Sciatic nerve (tissue), 2 donors: ENCODE measurements at regions not wholly inside any gene's neighbourhood (a gene's known extent, or its start where the extent isn't known, plus 50 kb on each side); places are given as distances from the start of the nearest gene placed in this dataset.
"Not testable (repeated sequence)": the region's sequence is repeated elsewhere in the genome, so short reads cannot be mapped to it uniquely, and the experiment has no call there.

ENCODE experiments used
- ATAC-seq: fragments of 200-7000 bp; cut with Tn5 transposase; one replicate; pipeline ENCODE4 v1.9.1; 2020; ENCODE audit warnings: mild to moderate bottlenecking, moderate library complexity
- DNase-seq: peaks from one replicate; pipeline ENCODE4 v3.0.0-alpha.2; 2020; ENCODE audit warnings: low spot score
- intact Hi-C: fragments of 100-400 bp; cut with DNase I; formaldehyde crosslinking; loops from one replicate; pipeline ENCODE4 v1.14.2; 2022
- donor health status: DM: no; HTN: no; CAD: no.
- donor health status: DM: no; HTN: no; CAD: no.

GRCh38 chr3:5567113-5567512, 379.6 kb downstream of the EDEM1 start:
- no peak for DNase-seq
- intact Hi-C loops: no loop called here
- ATAC-seq: no peak

- DNase-seq: no peak
- ATAC-seq: no peak
- intact Hi-C loops: no loop called here
Measured at GRCh38 chr3:5568451-5568850, 380.9 kb downstream of the EDEM1 start.

GRCh38 chr3:5569152-5569551, 381.6 kb downstream of the EDEM1 start:
- no peak for ATAC-seq
- no peak for DNase-seq
- intact Hi-C loops: no loop called here

- intact Hi-C loops: no loop called here
- DNase-seq: no peak
- no peak for ATAC-seq
Measured at GRCh38 chr3:5572168-5572567, 384.7 kb downstream of the EDEM1 start.

DNA sequence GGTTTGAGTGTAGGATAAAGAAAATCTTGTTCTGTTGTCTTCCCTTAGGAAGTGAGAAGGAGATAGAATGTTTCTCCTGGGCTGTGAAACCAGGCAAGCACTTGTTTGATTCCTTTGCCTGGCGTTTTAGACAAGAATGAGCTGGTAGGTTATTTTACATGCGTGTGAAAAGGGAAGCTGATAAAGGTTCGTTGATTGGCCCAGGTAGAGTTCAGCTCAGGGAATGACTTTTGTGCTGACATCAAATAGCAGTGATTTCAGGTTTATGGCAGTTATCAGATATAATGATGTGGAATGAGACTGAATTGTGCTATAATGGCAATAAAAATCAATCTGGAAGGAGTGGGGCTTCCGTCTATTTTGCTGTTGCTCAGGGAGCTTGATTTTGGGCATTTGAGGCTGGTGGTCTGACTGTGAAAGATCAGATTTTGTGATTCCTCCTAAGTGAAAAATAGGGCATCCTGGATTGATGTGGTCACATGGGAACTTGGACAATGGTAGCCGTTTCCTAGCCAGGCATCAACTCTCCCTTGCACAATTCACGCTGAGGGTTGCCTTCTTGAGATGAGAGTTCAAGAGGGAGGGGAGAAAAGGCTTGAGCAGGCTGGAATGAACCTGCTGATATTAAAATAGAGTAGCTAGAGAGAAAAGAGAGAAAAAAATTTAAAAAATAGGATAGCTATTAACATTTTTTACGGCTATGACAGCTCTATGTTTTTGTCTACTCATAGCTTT, 388.9 kb downstream of the EDEM1 start:
- intact Hi-C loops: no loop called here
- DNase-seq (no peak), ATAC-seq (peak; percentile 57)

DNA sequence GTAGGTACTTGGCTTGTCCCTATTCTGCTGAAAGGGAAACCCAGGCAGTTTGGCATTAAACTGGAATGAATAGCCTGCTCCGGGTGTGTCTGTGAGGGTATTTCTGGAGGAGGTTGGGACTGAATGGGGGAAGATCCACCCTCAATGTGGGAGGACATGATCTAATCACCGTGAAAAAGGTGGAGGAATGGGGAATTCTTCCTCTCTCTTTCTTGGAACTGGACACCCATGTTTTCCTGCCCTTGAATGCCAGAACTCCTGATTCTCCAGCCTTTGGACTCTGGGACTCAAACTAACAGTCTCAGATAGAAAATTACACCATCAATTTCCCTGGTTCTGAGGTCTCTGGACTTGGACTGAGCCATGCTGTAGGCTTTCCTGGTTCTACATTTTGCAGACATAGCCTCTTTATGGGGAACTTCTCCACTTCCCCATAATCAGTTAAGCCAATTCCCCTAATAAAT, 391.7 kb downstream of the EDEM1 start:
- intact Hi-C loops: no loop called here
- DNase-seq (no peak), ATAC-seq (no peak)

DNA sequence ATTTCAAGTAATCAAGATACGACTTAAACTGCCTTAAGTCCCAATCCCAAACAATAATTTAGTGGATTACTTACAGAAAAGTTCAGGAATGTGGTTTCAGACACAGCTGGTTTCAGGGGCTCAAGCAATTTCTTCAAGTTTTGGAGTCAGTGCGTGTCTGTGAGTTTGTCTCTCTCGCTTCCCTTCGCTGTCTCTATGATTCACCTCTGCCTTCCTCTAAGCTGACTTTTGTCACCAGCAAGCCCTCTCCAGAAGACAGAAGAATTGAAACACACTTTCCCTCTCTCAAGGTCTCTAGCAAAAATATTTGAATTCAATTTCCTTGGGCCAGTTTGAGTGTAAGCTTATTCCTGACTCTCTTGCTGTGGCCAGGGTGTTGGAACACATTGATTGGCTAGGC, 392.4 kb downstream of the EDEM1 start:
- DNase-seq (no peak), ATAC-seq (no peak)
- intact Hi-C loops: no loop called here

GRCh38 chr3:5580826-5581225, 393.3 kb downstream of the EDEM1 start:
- ATAC-seq: no peak
- intact Hi-C loops: no loop called here
- DNase-seq: no peak

- ATAC-seq (no peak), DNase-seq (no peak)
- intact Hi-C loops: no loop called here
Measured at GRCh38 chr3:5581743-5582142, 394.2 kb downstream of the EDEM1 start.

DNA sequence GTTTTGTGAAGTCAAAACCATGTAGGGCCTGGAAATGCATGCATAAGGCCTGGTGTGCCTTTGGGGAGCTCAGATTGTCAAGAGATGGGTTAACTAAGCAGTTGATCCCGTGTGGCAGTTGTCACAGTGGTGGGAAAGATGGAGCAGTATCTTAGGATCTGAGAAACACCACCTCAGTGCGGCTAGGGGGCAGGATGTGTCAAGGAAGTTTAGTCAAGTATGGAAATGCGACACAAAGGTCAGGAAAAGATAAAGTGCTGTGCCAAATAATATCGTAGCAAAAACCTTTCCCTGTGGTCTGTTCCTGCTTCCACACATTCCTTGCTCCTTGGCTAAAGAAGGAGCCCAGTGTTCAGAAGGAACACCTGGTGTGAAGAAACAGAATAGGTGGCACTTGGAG, 396.4 kb downstream of the EDEM1 start:
- no peak for ATAC-seq

GRCh38 chr3:5585085-5585484, 397.6 kb downstream of the EDEM1 start:
- ATAC-seq: no peak
- no peak for DNase-seq
- intact Hi-C loops: no loop called here

More for the DNA sequence above, 396.4 kb downstream of the EDEM1 start:
- DNase-seq: no peak
- intact Hi-C loops: no loop called here

DNA sequence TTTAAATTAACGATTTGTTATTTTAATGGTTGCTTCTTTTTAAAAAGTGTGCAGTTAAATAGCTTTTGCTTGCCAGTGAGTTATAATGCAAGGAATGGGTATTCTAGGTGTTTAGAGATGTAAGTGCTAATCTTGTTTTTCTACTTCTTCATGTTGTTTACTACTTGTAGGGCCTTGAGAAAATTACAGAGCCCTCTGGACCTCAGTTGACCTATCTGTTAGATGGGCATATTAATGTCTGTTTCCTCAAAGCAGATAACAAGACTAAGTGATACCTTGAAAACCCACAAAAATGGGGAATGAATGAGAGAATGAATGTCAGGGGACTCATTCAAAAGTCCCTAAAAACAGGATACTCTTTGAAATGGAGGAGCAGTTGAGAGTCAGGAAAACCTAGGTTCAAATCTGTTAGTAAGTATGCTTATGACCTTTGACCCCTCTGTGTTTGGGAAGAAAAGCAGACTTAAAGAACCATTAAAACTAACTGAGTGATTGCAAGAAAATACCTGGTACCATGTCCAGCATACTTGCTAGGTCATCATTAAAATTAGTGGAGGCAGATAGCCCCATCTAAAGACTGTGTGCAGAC, 419.5 kb downstream of the EDEM1 start:
- intact Hi-C loops: no loop called here

DNA sequence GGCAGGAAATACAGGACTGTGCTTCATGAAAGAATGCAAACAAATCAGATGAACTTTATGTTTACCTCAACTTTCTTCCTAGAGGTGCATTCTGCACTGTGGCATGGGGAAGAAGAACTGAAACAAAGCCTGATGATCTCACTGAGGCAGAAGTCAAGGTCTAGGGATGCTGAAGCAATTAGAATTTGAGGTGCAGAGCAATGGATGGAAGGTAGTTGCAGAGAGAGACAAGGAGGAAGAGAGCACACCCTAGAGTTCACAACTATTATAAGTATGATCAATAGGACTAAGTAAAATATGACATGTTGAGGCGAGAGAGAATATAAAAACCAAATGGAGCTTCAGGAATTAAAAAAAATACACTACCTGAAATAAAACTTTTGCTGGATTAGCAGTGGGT, 420.1 kb downstream of the EDEM1 start:
- DNase-seq: no peak
- intact Hi-C loops: no loop called here
- no peak for ATAC-seq

More for the DNA sequence above, 419.5 kb downstream of the EDEM1 start:
- no peak for ATAC-seq
- DNase-seq: no peak

DNA sequence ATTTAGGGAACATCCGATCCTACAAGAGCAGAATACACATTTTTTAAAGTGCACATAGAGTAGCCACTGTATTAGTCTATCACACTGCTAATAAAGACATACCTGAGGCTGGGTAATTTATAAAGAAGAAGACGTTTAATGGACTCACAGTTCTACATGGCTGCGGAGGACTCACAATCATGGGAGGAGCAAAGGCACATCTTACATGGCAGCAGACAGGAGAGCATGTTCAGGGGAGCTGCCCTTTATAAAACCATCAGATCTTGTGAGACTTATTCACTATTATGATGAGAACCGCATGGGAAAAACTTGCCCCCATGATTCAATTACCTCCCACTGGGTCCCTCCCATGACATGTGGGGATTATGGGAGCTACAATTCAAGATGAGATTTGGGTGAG, 421.5 kb downstream of the EDEM1 start:
- intact Hi-C loops, ATAC-seq: not testable (repeated sequence)

GRCh38 chr3:5613599-5613998, 426.1 kb downstream of the EDEM1 start:
- intact Hi-C loops: no loop called here
- ATAC-seq: no peak
- no peak for DNase-seq

More for the DNA sequence above, 421.5 kb downstream of the EDEM1 start:
- DNase-seq: not testable (repeated sequence)

- ATAC-seq (no peak), DNase-seq (no peak)
- intact Hi-C loops: no loop called here
Measured at GRCh38 chr3:5616873-5617272, 429.4 kb downstream of the EDEM1 start.

- ATAC-seq (no peak), DNase-seq (no peak)
- intact Hi-C loops: no loop called here
Measured at GRCh38 chr3:5618170-5618569, 430.7 kb downstream of the EDEM1 start.

DNA sequence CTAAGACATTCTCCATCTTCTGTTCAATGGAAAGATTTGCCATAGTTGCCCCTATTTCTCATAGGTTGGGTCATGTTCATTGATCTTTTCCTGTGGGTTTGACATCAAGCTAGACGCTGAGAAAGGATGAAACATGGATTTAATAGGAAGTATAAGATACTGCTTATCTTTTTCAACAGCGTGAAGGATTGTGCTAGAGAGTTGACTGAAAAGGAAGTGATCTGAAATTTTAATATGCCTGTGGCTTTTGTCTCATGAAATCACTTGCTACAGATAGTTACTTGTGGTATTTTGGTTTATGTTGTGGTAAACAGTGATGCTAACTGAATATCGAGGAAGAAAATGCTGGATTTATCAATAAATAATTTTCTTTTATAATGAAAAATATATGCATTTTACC, 442.9 kb downstream of the EDEM1 start:
- ATAC-seq (no peak), DNase-seq (no peak)
- intact Hi-C loops: no loop called here

- DNase-seq: no peak
- ATAC-seq: no peak
- intact Hi-C loops: no loop called here
Measured at GRCh38 chr3:5633960-5634359, 446.5 kb downstream of the EDEM1 start.

DNA sequence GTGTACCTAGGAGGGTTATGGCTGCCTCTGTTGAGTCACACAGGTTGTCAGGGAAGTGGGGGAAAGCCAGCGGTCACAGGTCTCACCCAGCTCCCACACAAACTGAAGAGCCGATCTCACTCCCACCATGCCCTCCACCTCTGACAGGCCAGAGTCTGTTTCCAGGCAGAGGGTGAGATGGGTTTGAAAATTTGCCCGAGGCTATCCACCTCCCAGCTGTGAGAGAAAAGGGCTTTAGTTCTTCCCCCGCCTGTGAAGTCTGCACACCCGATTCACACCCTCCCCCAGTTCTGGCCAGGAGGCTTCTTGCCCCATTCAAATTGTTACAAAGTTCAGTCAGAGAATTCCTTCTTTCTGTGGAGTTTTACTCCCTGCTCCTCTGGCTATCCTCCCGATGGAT, 446.9 kb downstream of the EDEM1 start:
- intact Hi-C loops: no loop called here
- DNase-seq (no peak), ATAC-seq (no peak)

DNA sequence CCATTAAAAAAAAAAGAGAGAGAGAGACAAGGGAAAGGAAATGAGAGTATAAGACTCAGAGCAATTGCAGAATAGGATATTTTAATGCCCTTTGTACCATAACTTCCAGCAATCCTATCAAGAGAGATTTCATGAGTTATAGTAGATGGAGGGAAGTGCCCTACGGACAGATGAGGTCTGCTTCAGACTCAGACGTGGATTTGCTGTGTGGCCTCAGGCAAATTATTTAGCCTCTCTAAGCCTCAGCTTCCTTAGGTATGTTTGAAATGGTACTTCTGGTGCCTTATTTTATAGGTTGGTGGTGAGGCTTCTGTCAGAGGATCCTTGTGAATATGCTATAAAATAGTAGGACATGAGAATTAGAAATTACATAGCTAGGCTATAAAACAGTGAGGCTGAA, 448.2 kb downstream of the EDEM1 start:
- intact Hi-C loops: no loop called here
- DNase-seq (no peak), ATAC-seq (no peak)
